ENCODE measurements at regions not wholly inside any gene's neighbourhood (a gene's known extent, or its start where the extent isn't known, plus 50 kb on each side); places are given as distances from the start of the nearest gene placed in this dataset.

DNA sequence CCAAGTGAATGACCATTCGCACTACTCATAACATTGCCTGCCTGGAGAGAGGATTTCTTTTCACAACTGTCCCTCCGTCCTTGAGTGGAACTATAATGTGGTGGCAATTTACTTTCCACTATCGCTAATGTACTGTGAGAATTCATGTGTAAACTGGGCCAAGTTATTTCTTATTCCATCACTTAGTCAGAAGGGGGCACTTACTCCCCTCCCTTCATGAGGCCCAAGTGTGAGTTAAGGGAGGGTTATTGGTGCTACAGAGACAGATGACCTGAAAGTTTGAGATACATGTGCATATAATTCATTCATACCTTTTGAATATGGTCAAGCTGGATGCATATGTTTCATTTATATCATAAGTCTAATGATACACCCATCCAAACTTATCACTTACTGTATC is 65.2 kb upstream of the LOC128125822 start:
- TF ChIP-seq EZH2phosphoT487 (IDR thresholded peaks at IDR 0.05; ENCODE audit: low read depth, severe bottlenecking, unreplicated experiment), result no peak
- TF ChIP-seq, protein P1, sequence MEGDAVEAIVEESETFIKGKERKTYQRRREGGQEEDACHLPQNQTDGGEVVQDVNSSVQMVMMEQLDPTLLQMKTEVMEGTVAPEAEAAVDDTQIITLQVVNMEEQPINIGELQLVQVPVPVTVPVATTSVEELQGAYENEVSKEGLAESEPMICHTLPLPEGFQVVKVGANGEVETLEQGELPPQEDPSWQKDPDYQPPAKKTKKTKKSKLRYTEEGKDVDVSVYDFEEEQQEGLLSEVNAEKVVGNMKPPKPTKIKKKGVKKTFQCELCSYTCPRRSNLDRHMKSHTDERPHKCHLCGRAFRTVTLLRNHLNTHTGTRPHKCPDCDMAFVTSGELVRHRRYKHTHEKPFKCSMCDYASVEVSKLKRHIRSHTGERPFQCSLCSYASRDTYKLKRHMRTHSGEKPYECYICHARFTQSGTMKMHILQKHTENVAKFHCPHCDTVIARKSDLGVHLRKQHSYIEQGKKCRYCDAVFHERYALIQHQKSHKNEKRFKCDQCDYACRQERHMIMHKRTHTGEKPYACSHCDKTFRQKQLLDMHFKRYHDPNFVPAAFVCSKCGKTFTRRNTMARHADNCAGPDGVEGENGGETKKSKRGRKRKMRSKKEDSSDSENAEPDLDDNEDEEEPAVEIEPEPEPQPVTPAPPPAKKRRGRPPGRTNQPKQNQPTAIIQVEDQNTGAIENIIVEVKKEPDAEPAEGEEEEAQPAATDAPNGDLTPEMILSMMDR (IDR thresholded peaks at IDR 0.05; ENCODE audit: poor library complexity), result no peak
- no peak for TF ChIP-seq EZH2 (IDR thresholded peaks at IDR 0.05; ENCODE audit: borderline replicate concordance)

Data from hepatocyte (in vitro differentiated cells).